ENCODE measurements at regions not wholly inside any gene's neighbourhood (a gene's known extent, or its start where the extent isn't known, plus 50 kb on each side); places are given as distances from the start of the nearest gene placed in this dataset.

DNA sequence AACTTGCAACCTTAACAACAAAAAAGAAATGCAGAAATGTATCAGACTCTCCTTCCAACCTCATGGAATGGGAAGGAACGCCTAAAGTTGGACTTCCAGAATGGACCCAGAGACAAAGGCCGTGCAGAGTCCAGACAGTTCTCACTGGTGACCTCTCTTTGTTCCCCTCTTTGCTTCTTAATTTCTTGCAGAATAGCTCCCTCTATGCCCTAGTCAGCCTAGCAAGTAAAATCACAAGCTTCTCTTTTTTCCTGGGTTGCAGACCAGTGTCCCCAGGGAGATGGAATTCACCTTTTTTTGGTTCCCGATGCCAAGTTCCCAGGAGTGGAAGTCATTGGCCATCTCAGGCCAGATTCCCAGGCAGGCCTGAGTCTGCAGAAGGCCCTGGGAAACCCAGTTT lies 278.0 kb downstream of the CCSER2 start:
- TF ChIP-seq SP1 (IDR thresholded peaks at IDR 0.05) (no peak), FOXK2 (IDR thresholded peaks at IDR 0.05) (no peak), ARNT (IDR thresholded peaks at IDR 0.05) (no peak), FOXM1 (IDR thresholded peaks at IDR 0.05; ENCODE audit: borderline replicate concordance) (no peak), CTBP1 (IDR thresholded peaks at IDR 0.05; ENCODE audit: borderline replicate concordance) (no peak), BHLHE40 (IDR thresholded peaks at IDR 0.05; ENCODE audit: borderline replicate concordance) (no peak), SUZ12 (IDR thresholded peaks at IDR 0.05) (no peak), FOXA1 (IDR thresholded peaks at IDR 0.05) (no peak), NFRKB (IDR thresholded peaks at IDR 0.05) (no peak), ZNF384 (IDR thresholded peaks at IDR 0.05) (no peak), ELF4 (IDR thresholded peaks at IDR 0.05) (no peak), TARDBP (IDR thresholded peaks at IDR 0.05) (no peak), L3MBTL2 (conservative IDR thresholded peaks at IDR 0.05) (no peak), LEF1 (IDR thresholded peaks at IDR 0.05; ENCODE audit: borderline replicate concordance) (no peak)

Measured in HEK293T (cell line).